ENCODE measurements at regions not wholly inside any gene's neighbourhood (a gene's known extent, or its start where the extent isn't known, plus 50 kb on each side); places are given as distances from the start of the nearest gene placed in this dataset.

DNA sequence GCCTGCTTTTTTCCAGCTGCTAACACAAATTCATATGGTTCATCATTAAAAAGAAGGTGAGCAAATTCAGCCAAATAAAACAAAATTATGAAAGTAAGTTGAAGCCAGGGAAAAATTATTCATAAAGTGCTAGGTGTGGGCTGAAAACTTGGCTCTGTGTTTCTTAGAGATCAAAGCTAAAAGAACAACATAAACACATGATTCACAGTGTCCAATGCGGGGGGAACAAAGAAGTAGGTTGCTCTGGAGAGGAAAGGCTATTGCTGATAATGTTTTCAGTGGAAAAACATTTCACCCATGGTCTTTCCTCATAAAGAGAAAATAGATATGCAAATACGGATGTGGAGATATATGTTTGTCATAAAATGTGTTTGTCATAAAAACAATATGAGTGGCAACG is 1691.5 kb upstream of the SLC10A2 start:
- no peak for TF ChIP-seq POLR2A (IDR thresholded peaks at IDR 0.05)
- TF ChIP-seq, protein P1, sequence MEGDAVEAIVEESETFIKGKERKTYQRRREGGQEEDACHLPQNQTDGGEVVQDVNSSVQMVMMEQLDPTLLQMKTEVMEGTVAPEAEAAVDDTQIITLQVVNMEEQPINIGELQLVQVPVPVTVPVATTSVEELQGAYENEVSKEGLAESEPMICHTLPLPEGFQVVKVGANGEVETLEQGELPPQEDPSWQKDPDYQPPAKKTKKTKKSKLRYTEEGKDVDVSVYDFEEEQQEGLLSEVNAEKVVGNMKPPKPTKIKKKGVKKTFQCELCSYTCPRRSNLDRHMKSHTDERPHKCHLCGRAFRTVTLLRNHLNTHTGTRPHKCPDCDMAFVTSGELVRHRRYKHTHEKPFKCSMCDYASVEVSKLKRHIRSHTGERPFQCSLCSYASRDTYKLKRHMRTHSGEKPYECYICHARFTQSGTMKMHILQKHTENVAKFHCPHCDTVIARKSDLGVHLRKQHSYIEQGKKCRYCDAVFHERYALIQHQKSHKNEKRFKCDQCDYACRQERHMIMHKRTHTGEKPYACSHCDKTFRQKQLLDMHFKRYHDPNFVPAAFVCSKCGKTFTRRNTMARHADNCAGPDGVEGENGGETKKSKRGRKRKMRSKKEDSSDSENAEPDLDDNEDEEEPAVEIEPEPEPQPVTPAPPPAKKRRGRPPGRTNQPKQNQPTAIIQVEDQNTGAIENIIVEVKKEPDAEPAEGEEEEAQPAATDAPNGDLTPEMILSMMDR (IDR thresholded peaks at IDR 0.05) = no peak

All from thyroid gland (tissue), 4 donors.